HG03139 (cell line): ENCODE measurements at regions not wholly inside any gene's neighbourhood (a gene's known extent, or its start where the extent isn't known, plus 50 kb on each side); places are given as distances from the start of the nearest gene placed in this dataset.
"Not testable (repeated sequence)": the region's sequence is repeated elsewhere in the genome, so short reads cannot be mapped to it uniquely, and the experiment has no call there.

Source experiments
- ATAC-seq: cut with Tn5 transposase; IDR thresholded peaks from one replicate; pipeline ENCODE4 v1.9.1; 2021; ENCODE audit not compliant: unreplicated experiment

DNA sequence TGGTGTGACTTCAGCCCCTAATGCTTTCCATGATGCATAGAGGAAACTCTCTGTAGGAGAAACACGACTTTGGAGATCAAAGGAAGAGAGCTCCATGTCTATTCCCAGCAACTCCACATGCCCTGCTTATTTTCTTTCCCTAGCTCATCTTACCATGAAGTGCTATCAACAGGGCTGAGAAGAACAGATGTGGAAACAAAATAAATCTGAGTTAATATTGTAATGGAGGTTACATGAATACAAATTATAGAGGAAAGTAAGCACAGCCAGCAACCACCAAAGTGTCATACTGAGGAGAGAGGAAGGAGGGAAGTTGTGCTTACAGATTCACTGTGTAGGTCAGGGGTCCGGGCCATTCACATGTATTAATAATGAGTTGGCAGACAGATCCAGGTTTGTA is 157.5 kb downstream of the RFPL4B start:
- ATAC-seq: no peak

GRCh38 chr6:112511441-112511840 is 164.3 kb downstream of the RFPL4B start:
- no peak for ATAC-seq

DNA sequence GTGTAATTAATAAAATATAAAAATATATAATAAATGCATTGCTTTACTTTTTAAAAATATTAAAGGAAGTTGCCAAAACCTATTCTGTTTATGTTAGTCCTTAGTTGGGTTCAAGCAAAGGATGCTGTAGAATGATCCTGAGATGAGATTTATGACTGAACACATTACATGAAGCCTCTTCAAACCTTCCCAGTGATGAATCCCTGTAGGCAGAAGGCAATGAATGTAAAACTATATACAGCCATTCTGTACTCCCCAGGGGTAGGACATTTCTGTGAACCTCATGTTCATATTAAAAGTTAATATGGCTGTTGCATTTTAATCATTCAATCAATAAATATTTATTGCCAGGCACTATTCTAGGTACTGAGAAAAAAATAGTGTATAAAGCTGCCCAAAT is 166.0 kb downstream of the RFPL4B start:
- ATAC-seq: no peak

DNA sequence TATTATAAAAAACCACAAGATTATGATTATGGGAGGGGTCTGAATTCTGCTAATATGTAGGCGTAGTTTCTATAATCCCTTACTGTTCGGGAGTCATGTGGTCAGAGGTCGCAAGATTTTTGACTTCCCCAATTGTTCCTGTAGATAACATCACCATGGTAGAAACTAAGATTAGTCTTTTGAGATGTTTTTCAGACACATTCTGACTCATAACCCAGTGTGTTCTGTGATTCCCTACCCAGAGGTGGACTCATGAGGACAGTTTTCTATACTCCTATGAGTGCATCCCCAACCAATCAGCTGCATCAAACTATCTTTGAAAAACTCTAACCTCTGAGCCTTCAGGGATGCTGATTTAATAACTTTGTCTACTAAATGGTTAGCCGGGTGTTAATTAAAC is 175.5 kb downstream of the RFPL4B start:
- no peak for ATAC-seq

GRCh38 chr6:112524071-112524470 is 176.9 kb downstream of the RFPL4B start:
- ATAC-seq: no peak

- ATAC-seq: no peak
Measured at GRCh38 chr6:112525749-112526148, 178.6 kb downstream of the RFPL4B start.

DNA sequence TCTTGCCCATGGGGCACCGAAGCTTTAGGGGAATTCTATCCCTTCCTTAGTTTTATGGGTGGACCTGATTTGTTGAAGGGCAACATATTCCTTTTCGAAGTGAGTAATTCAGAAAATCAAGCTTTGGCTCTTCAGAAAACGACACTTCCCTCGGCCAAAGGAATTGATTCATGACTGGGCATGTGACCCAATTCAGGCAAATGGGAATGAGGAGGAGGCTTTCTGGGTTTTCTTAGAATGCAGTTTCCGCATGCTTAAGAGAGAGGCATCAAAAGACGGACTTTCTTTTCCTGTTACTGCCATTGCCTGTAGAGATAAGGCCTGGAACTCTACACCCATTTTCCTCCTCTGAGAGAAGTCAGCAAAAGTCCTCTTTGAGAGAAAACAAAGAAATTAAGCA is 179.5 kb downstream of the RFPL4B start:
- no peak for ATAC-seq

- ATAC-seq: not testable (repeated sequence)
Measured at GRCh38 chr6:112528306-112528705, 181.2 kb downstream of the RFPL4B start.

DNA sequence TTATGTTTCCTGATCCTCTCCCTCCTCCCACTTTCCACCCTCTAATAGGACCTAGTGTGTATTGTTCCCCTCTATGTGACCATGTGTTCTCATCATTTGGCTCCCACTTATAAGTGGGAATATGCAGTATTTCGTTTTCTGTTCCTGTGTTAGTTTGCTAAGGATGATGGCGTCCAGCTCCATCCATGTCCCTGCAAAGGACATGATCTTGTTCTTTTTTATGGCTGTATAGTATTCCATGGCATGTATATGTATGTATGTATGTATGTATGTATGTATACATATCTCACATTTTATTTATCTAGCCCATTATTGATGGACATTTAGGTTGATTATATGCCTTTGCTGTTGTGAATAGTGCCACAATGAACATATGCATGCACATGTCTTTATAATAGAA is 188.7 kb downstream of the RFPL4B start:
- no peak for ATAC-seq

DNA sequence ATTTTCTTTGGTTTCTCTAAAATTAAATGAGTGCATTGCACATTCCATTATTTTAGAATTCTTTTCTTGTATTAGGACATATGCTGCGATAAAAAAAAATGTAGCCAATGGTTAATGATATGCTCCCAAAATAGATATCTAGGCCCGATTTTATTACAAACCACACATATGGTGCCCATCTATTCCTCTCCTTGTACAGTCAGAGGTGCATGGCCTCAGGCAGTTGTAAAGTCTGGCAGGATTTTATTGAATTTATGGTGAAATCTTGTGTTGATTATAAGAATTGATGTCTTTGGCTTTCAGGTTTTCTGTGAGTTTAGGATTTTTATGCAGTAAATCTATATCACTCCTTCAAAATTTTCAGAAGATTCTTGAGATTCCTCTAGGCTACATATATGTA is 192.2 kb downstream of the RFPL4B start:
- no peak for ATAC-seq

DNA sequence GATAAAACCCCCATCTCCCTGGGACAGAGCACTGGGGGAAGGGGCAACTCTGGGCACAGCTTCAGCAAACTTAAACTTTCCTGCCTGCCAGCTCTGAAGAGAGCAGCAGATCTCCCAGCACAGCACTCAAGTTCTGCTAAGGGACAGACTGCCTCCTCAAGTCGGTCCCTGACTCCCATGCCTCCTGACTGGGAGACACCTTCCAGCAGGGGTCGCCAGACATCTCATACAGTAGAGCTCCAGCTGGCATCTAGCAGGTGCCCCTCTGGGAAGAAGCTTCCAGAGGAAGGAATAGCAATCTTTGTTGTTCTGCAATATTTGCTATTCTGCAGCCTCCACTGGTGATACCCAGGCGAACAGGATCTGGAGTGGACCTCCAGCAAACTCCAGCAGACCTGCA is 194.7 kb downstream of the RFPL4B start:
- ATAC-seq: not testable (repeated sequence)

GRCh38 chr6:112547321-112548085 is 200.4 kb downstream of the RFPL4B start:
- ATAC-seq: not testable (repeated sequence)

DNA sequence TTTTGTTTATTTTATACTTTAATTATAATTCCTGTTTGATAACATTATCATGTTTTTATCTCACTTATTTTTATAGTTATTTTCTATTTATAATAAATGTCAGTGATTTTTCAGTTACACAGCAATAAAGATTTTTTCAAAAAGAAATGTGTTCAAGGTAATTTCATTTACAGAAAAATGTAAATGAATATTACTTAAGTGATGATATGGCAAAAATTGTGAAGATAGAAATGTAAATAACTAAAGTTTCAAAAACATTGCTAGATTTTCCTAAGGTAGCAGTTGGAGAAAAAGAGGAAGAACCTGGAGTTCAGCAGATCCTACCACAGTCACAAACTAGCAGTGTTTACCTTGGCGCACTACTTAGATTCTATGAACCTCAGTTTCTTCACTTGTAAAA is 202.6 kb downstream of the RFPL4B start:
- no peak for ATAC-seq

DNA sequence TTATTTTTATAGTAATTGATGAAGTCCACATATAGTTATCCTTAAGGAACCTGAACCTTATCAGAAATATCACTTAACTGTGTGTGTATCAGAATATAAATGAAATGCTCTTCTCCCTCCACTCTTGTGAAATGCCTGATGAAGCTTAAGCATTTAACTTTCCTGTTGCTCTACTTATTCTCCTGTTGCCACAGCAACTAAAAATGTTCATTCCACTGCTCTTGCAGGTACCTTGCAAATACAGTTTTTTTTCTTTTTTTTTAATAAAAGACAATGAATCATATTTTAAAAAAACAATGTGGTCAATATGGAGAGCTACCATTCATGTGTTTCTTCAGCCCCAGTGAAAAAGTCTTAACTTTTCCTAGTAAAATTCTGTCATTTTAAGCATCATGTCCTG is 210.3 kb downstream of the RFPL4B start:
- ATAC-seq: no peak

GRCh38 chr6:112557961-112558360 is 210.8 kb downstream of the RFPL4B start:
- no peak for ATAC-seq

GRCh38 chr6:112560651-112561050 is 213.5 kb downstream of the RFPL4B start:
- no peak for ATAC-seq

DNA sequence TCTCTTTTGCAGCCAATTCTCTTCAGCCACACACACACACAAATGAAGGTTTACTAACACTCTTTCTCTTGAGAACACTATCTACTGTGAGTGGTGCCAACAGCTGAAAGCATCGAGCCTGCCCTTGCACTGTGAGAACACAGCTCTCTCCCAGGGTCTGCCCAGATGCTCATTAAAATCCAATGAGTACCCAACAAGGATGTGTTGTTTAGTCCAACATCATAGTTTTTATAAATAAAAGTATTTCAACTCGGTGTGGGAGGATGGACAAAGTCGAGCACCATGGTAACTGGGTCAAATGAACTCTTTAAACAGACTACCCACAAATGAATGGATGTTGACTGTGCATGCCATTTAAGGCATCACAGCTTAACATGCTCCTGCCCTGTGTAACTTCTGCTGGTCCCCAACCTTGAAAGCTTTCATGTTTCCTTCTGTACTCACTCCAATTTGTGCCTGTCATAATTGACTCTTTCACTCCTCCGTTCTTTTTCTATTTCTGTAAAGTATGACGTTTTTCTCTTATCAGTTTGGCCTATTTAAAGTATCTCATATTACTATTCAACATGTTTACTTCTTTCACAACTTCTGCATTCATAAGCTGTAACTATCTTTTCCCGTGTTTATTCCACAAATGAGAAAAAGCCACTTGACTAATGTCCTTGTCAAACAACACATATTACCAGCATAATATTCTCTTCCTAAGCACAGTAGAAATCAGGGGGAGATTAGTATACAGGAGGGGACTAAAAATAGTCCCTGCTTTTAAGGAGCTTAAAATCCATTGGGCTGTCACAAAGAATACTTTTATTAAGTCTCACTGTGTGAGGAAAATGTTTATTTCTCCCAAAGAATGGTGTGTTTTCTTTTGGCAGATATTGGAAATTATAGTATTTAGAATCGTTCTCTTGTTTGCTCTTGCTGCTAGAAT is 215.4 kb downstream of the RFPL4B start:
- no peak for ATAC-seq

- ATAC-seq: no peak
Measured at GRCh38 chr6:112563368-112563767, 216.2 kb downstream of the RFPL4B start.

DNA sequence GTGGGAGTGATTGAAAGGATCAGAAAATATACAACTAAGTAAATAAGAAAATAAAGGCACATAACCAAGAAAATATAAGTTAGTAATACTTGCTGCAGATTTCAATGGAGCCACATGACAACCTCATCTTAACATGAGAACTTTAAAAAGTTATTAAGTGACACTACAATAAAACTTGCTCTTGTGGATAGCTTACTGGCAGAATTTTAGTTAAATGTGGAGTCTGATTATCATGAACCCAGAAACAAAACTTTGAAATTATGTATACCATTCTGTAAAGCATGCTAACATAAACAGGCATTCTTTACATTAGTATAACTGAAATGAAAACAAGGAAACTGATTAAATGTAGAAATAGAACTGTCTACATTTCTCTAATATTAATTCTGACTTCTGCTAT is 220.9 kb downstream of the RFPL4B start:
- ATAC-seq: no peak

DNA sequence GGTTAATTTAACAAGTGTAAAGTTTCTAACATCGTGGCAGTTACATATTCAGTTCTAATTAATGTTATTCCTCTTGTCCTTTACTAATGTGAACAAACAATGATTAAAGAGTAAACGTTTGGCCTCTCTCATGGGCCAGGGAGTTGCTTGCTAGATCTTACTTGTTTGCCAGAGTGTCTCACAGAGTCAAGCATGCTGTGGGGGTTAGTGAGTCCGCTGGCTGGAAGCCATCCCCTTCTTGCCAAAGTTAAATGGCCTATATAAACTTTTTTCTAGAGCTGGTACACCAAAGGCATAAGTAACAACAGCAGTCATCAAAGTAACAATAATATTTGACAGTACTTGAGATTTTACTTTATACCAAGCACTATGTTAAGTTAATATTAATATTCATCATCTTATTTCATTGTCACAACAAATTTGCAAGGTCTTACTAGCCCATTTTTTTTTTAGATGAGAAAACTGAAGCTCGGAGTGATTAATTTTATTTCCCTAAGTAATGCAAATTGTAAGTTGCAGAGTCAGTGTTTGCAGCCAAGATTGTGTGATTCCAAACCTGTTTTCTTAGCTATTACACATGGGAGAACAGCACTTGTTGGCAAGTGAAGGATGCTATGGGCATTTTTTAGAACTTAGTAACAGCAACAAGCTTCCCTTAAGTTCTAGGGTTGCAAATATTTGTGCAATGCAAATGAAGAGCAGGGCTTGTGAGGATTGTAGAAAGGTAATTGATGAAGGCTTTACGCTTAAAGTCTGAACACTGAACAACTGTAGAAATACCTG is 224.5 kb downstream of the RFPL4B start:
- ATAC-seq: no peak

DNA sequence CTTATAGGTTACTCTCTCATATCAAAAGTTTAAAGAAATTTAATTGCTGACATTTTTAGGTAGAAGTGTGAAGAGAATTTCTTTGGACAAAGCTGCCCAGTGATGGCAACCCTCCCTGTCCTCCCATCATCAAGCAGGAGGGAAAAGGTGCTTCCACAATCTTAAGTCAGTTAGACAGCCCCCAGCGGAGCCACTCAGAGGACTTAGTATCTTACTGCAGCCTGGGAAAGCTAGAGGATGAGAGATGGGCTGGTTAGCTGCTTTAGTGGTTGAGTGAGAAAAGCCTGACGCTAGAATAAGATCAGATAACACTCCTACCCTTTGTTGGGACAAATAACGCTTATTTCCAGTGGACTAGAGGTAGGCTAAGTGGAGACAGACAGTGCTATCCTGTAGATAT is 227.1 kb downstream of the RFPL4B start:
- ATAC-seq: no peak
